ENCODE measurements at regions not wholly inside any gene's neighbourhood (a gene's known extent, or its start where the extent isn't known, plus 50 kb on each side); places are given as distances from the start of the nearest gene placed in this dataset.

DNA sequence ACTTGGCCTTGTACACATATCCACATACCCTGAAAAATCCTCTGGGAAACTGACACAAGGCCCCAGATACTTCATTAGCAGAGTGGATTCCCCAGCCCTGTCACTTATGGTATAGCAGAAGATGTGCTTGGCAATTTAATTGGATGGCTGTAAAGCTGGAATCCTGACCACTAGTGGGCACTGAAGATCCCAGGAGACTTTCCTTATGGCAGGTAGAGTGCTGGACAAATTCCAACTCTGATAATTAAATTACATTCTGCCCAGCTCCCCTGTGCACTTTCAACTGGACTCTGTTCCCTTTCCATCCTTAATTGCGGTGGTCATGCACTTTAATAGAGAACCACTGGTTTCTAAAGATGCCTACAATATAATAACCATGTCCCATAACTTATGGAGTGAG lies 119.8 kb downstream of the DCK start:
- no peak for DNase-seq (ENCODE audit: extremely low read depth, low read depth)
- TF ChIP-seq, protein P1, sequence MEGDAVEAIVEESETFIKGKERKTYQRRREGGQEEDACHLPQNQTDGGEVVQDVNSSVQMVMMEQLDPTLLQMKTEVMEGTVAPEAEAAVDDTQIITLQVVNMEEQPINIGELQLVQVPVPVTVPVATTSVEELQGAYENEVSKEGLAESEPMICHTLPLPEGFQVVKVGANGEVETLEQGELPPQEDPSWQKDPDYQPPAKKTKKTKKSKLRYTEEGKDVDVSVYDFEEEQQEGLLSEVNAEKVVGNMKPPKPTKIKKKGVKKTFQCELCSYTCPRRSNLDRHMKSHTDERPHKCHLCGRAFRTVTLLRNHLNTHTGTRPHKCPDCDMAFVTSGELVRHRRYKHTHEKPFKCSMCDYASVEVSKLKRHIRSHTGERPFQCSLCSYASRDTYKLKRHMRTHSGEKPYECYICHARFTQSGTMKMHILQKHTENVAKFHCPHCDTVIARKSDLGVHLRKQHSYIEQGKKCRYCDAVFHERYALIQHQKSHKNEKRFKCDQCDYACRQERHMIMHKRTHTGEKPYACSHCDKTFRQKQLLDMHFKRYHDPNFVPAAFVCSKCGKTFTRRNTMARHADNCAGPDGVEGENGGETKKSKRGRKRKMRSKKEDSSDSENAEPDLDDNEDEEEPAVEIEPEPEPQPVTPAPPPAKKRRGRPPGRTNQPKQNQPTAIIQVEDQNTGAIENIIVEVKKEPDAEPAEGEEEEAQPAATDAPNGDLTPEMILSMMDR (IDR thresholded peaks at IDR 0.05; ENCODE audit: low read depth, low read length), result no peak

DNA sequence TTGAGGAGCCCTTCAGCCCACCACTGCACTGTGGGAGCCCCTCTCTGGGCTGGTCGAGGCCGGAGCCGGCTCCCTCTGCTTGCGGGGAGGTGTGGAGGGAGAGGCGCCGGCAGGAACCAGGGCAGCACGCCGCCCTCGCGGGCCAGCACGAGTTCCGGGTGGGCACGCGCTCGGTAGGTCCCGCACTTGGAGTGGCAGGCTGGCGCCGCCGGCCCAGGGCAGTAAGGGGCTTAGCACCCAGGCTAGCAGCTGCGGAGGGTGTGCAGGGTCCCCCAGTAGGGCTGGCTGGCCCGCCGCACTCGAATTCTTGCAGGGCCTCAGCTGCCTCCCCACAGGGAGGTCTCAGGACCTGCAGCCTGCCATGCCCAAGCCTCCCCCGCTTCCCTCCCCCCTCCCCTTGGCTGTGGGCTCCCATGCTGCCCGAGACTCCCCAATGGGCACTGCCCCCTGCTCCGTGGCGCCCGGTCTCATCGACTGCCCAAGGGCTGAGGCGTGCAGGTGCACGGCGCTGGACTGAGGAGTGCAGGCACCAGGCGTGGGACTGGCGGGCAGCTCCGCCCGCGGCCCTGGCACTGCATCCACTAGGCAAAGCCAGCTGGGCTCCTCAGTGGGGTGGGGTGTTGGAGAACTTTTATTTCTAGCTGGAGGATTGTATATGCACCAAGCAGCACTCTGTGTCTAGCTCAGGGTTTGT lies 127.5 kb downstream of the DCK start:
- DNase-seq (ENCODE audit: extremely low read depth, low read depth), result no peak
- TF ChIP-seq, protein P1 (IDR thresholded peaks at IDR 0.05; ENCODE audit: low read depth, low read length), result no peak

GRCh38 chr4:71123951-71124350 lies 130.5 kb downstream of the DCK start:
- no peak for DNase-seq (ENCODE audit: extremely low read depth, low read depth)

GRCh38 chr4:71125137-71125536 lies 131.7 kb downstream of the DCK start:
- DNase-seq (ENCODE audit: extremely low read depth, low read depth), result no peak
- TF ChIP-seq, protein P1 (IDR thresholded peaks at IDR 0.05; ENCODE audit: low read depth, low read length), result no peak

More at GRCh38 chr4:71123951-71124350, 130.5 kb downstream of the DCK start:
- TF ChIP-seq, protein P1 (IDR thresholded peaks at IDR 0.05; ENCODE audit: low read depth, low read length), result no peak

DNA sequence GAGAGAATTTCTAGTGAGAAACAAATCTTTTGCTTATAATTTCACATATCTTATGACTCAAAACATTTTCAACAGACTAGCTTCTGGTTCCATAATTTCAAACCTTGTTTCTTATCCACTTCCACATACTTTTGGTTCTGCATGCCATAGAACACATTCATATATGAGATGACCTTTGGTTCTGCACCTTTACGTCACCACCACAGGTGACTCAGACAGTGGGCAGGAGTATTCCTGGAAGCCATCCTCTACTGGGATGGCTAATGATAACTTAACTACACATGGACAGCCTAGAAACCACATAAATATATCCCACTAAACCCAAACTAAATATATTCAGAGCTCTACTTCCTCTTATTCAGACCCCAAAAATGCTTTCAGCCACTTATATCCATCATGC lies 133.3 kb downstream of the DCK start:
- TF ChIP-seq, protein P1 (IDR thresholded peaks at IDR 0.05; ENCODE audit: low read depth, low read length), result no peak
- DNase-seq (ENCODE audit: extremely low read depth, low read depth), result no peak

DNA sequence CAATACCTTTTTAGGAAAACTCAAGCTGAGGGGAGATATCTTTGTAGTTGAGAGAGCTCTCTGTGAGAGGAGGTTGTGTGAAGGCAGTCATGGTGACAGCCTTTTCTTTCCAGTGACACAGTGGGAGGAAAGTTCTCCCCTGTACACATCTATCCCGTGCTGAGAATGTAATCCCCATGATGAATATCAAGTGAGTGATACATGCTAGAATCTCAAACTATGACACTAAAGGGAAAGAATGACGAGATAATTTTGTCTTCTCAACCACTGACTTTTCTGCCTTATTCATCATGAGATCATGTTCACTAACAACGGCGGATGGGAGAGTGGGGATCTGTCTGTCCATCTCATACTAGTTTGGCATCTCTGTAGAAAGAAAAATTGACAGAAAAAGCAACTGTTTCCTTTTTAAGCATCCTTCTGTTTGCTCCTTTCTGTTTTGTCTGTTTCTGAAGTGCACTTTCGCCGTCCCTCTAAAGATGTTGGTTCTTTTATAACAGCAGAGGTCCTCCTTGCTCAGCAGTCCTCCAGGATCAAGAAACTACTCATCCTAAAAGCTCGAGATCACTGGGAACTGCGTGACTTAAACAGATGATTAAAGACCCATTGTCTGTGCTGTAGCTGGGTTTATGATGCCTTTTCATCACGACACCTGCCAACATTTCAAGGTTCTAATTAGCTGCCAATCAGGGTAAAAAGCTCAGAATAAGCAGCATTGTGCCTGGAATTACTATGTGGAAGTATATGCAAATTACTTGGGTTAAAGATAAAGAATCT lies 137.6 kb downstream of the DCK start:
- TF ChIP-seq, protein P1 (IDR thresholded peaks at IDR 0.05; ENCODE audit: low read depth, low read length), result peak; percentile 48
- no peak for DNase-seq (ENCODE audit: extremely low read depth, low read depth)

- TF ChIP-seq, protein P1 (IDR thresholded peaks at IDR 0.05; ENCODE audit: low read depth, low read length), result no peak
- no peak for DNase-seq (ENCODE audit: extremely low read depth, low read depth)
Measured at GRCh38 chr4:71132486-71132885, 139.0 kb downstream of the DCK start.

All from AG09319 (cell line).